ENCODE measurements at regions not wholly inside any gene's neighbourhood (a gene's known extent, or its start where the extent isn't known, plus 50 kb on each side); places are given as distances from the start of the nearest gene placed in this dataset.

GRCh38 chr5:7991125-7991821 is 122.3 kb downstream of the MTRR start:
- TF ChIP-seq, protein P1, sequence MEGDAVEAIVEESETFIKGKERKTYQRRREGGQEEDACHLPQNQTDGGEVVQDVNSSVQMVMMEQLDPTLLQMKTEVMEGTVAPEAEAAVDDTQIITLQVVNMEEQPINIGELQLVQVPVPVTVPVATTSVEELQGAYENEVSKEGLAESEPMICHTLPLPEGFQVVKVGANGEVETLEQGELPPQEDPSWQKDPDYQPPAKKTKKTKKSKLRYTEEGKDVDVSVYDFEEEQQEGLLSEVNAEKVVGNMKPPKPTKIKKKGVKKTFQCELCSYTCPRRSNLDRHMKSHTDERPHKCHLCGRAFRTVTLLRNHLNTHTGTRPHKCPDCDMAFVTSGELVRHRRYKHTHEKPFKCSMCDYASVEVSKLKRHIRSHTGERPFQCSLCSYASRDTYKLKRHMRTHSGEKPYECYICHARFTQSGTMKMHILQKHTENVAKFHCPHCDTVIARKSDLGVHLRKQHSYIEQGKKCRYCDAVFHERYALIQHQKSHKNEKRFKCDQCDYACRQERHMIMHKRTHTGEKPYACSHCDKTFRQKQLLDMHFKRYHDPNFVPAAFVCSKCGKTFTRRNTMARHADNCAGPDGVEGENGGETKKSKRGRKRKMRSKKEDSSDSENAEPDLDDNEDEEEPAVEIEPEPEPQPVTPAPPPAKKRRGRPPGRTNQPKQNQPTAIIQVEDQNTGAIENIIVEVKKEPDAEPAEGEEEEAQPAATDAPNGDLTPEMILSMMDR (IDR thresholded peaks at IDR 0.05; ENCODE audit: insufficient read depth, low read length, poor library complexity, severe bottlenecking): no peak
- no peak for TF ChIP-seq EZH2phosphoT487 (conservative IDR thresholded peaks at IDR 0.05; ENCODE audit: low read length)
